ENCODE measurements at regions not wholly inside any gene's neighbourhood (a gene's known extent, or its start where the extent isn't known, plus 50 kb on each side); places are given as distances from the start of the nearest gene placed in this dataset.

- TF ChIP-seq, protein P1, sequence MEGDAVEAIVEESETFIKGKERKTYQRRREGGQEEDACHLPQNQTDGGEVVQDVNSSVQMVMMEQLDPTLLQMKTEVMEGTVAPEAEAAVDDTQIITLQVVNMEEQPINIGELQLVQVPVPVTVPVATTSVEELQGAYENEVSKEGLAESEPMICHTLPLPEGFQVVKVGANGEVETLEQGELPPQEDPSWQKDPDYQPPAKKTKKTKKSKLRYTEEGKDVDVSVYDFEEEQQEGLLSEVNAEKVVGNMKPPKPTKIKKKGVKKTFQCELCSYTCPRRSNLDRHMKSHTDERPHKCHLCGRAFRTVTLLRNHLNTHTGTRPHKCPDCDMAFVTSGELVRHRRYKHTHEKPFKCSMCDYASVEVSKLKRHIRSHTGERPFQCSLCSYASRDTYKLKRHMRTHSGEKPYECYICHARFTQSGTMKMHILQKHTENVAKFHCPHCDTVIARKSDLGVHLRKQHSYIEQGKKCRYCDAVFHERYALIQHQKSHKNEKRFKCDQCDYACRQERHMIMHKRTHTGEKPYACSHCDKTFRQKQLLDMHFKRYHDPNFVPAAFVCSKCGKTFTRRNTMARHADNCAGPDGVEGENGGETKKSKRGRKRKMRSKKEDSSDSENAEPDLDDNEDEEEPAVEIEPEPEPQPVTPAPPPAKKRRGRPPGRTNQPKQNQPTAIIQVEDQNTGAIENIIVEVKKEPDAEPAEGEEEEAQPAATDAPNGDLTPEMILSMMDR (IDR thresholded peaks at IDR 0.05; ENCODE audit: low read length): no peak
- no peak for TF ChIP-seq EZH2 (IDR thresholded peaks at IDR 0.05; ENCODE audit: borderline replicate concordance, low read length)
These were observed 78.9 kb upstream of the GZMB start for GRCh38 chr14:24712909-24713308.

Measured in OCI-LY1 (cell line).